Sciatic nerve (tissue), 2 donors: ENCODE measurements at regions not wholly inside any gene's neighbourhood (a gene's known extent, or its start where the extent isn't known, plus 50 kb on each side); places are given as distances from the start of the nearest gene placed in this dataset.
"Not testable (repeated sequence)": the region's sequence is repeated elsewhere in the genome, so short reads cannot be mapped to it uniquely, and the experiment has no call there.

Source experiments
- ATAC-seq: fragments of 200-7000 bp; cut with Tn5 transposase; one replicate; pipeline ENCODE4 v1.9.1; 2020; ENCODE audit warnings: mild to moderate bottlenecking, moderate library complexity
- DNase-seq: peaks from one replicate; pipeline ENCODE4 v3.0.0-alpha.2; 2020; ENCODE audit warnings: low spot score
- intact Hi-C: fragments of 100-400 bp; cut with DNase I; formaldehyde crosslinking; loops from one replicate; pipeline ENCODE4 v1.14.2; 2022
- donor health status: DM: no; HTN: no; CAD: no.
- donor health status: DM: no; HTN: no; CAD: no.

- intact Hi-C loops, ATAC-seq, DNase-seq: not testable (repeated sequence)
Measured at GRCh38 chr4:187505798-187506141, 489.8 kb upstream of the ZFP42 start.

GRCh38 chr4:187516224-187516623, 479.3 kb upstream of the ZFP42 start:
- intact Hi-C loops, result no loop called here
- ATAC-seq (no peak), DNase-seq (no peak)

GRCh38 chr4:187541666-187542065, 453.9 kb upstream of the ZFP42 start:
- no peak for DNase-seq
- intact Hi-C loops, result no loop called here
- no peak for ATAC-seq

- no peak for ATAC-seq
- intact Hi-C loops, result no loop called here
Measured at GRCh38 chr4:187544461-187545053, 451.0 kb upstream of the ZFP42 start.

GRCh38 chr4:187547316-187547715, 448.3 kb upstream of the ZFP42 start:
- ATAC-seq, result no peak
- intact Hi-C loops, result no loop called here
- DNase-seq, result no peak

More at GRCh38 chr4:187544461-187545053, 451.0 kb upstream of the ZFP42 start:
- no peak for DNase-seq

- ATAC-seq, result no peak
Measured at GRCh38 chr4:187550256-187550950, 445.2 kb upstream of the ZFP42 start.

GRCh38 chr4:187552781-187553180, 442.8 kb upstream of the ZFP42 start:
- DNase-seq (no peak), ATAC-seq (no peak)
- intact Hi-C loops, result no loop called here

More at GRCh38 chr4:187550256-187550950, 445.2 kb upstream of the ZFP42 start:
- DNase-seq, result no peak
- intact Hi-C loops, result no loop called here

GRCh38 chr4:187555174-187555573, 440.4 kb upstream of the ZFP42 start:
- intact Hi-C loops, result no loop called here
- DNase-seq (no peak), ATAC-seq (no peak)

GRCh38 chr4:187558391-187558790, 437.2 kb upstream of the ZFP42 start:
- intact Hi-C loops, result no loop called here
- no peak for DNase-seq
- no peak for ATAC-seq

- intact Hi-C loops, result no loop called here
- DNase-seq, result no peak
- no peak for ATAC-seq
Measured at GRCh38 chr4:187562345-187562744, 433.2 kb upstream of the ZFP42 start.

- DNase-seq, result no peak
- ATAC-seq, result no peak
- intact Hi-C loops, result no loop called here
Measured at GRCh38 chr4:187565416-187565815, 430.2 kb upstream of the ZFP42 start.

- no peak for DNase-seq
- intact Hi-C loops, result no loop called here
- ATAC-seq, result no peak
Measured at GRCh38 chr4:187569871-187570270, 425.7 kb upstream of the ZFP42 start.

GRCh38 chr4:187575706-187576105, 419.9 kb upstream of the ZFP42 start:
- DNase-seq (no peak), ATAC-seq (no peak)
- intact Hi-C loops, result no loop called here

GRCh38 chr4:187576751-187577150, 418.8 kb upstream of the ZFP42 start:
- ATAC-seq (no peak), DNase-seq (no peak)
- intact Hi-C loops, result no loop called here

GRCh38 chr4:187577941-187578480, 417.6 kb upstream of the ZFP42 start:
- no peak for ATAC-seq
- intact Hi-C loops, result no loop called here
- no peak for DNase-seq

GRCh38 chr4:187586892-187587291, 408.7 kb upstream of the ZFP42 start:
- ATAC-seq, result no peak
- no peak for DNase-seq
- intact Hi-C loops, result no loop called here

- ATAC-seq (no peak), DNase-seq (no peak)
- intact Hi-C loops, result no loop called here
Measured at GRCh38 chr4:187598196-187598595, 397.4 kb upstream of the ZFP42 start.

- DNase-seq, result no peak
- intact Hi-C loops, result no loop called here
- no peak for ATAC-seq
Measured at GRCh38 chr4:187602339-187603092, 393.1 kb upstream of the ZFP42 start.

GRCh38 chr4:187603093-187604025, 392.2 kb upstream of the ZFP42 start:
- ATAC-seq (no peak), DNase-seq (no peak)
- intact Hi-C loops, result no loop called here
